CD4-positive, CD25-positive, alpha-beta regulatory T cell (primary cell): ENCODE measurements at regions not wholly inside any gene's neighbourhood (a gene's known extent, or its start where the extent isn't known, plus 50 kb on each side); places are given as distances from the start of the nearest gene placed in this dataset.

ENCODE experiments used
- ATAC-seq, 2 donors: fragments of 150-1000 bp; cut with Tn5 transposase; one replicate each; pipeline ENCODE4 v1.10.0; 2021; ENCODE audit warnings: low read depth in 2 of 2, moderate number of reproducible peaks in 2 of 2, moderate library complexity in 1 of 2
- DNase-seq, 3 donors: peaks; one replicate each; pipeline versions ENCODE4 v3.0.0 to v3.0.0-alpha.2; 2012 to 2022; ENCODE audit warnings: mixed read lengths in 1 of 3
- H3K27ac ChIP-seq: one replicate; pipeline ENCODE4 v1.7.0; 2013; ENCODE audit warnings: mild to moderate bottlenecking, low read length; ENCODE audit not compliant: insufficient read depth, poor library complexity, severe bottlenecking
- H3K27me3 ChIP-seq: one replicate; pipeline ENCODE4 v1.7.0; 2013; ENCODE audit warnings: low read length; ENCODE audit not compliant: control insufficient read depth, insufficient read depth
- H3K36me3 ChIP-seq: one replicate; pipeline ENCODE4 v1.7.0; 2013; ENCODE audit warnings: mild to moderate bottlenecking, low read length, moderate library complexity; ENCODE audit not compliant: control insufficient read depth, insufficient read depth
- H3K4me1 ChIP-seq: 2 replicates; pipeline ENCODE4 v1.7.0; 2013; ENCODE audit warnings: mild to moderate bottlenecking, low read length; ENCODE audit not compliant: insufficient read depth, control insufficient read depth, poor library complexity, severe bottlenecking
- H3K4me3 ChIP-seq: one replicate; pipeline ENCODE4 v1.7.0; 2013; ENCODE audit warnings: low read depth, mild to moderate bottlenecking, low read length, moderate library complexity
- H3K9me3 ChIP-seq, 2 experiments: 1 replicate in 1 of 2; 2 replicates in 1 of 2; pipeline ENCODE4 v1.7.0; 2013; ENCODE audit warnings: low read length in 2 of 2, mild to moderate bottlenecking in 1 of 2, moderate library complexity in 1 of 2; ENCODE audit not compliant: control insufficient read depth in 2 of 2
- H3K27ac Mint-ChIP-seq, 3 donors: one replicate each; pipeline ENCODE4 v1.8.0; 2020 to 2022; ENCODE audit warnings: mild to moderate bottlenecking in 3 of 3, mixed read lengths in 3 of 3, moderate library complexity in 2 of 3
- H3K27me3 Mint-ChIP-seq: one replicate; pipeline ENCODE4 v1.8.0; 2022; ENCODE audit warnings: mild to moderate bottlenecking, mixed read lengths
- H3K36me3 Mint-ChIP-seq: one replicate; pipeline ENCODE4 v1.8.0; 2020; ENCODE audit warnings: mixed read lengths
- H3K4me1 Mint-ChIP-seq, 4 donors: one replicate each; pipeline ENCODE4 v1.8.0; 2020 to 2022; ENCODE audit warnings: mixed read lengths in 4 of 4, mild to moderate bottlenecking in 1 of 4
- H3K4me3 Mint-ChIP-seq, 4 donors: one replicate each; pipeline ENCODE4 v1.8.0; 2020 to 2022; ENCODE audit warnings: mild to moderate bottlenecking in 4 of 4, mixed read lengths in 4 of 4, moderate library complexity in 3 of 4
- H3K9me3 Mint-ChIP-seq, 7 donors: one replicate each; pipeline ENCODE4 v1.8.0; 2020 to 2022; ENCODE audit warnings: mixed read lengths in 7 of 7, mild to moderate bottlenecking in 3 of 7, moderate library complexity in 2 of 7

- H3K27me3 ChIP-seq: no peaks in the 10 kb centered on the region
- Mint-ChIP-seq H3K27ac (no peak overlapping the region), H3K4me1 (no peaks in the 10 kb centered on the region), H3K36me3 (no peaks in the 10 kb centered on the region), H3K27me3 (no peaks in the 10 kb centered on the region), H3K9me3 (peaks cover 0 to 9% (median 0%) of the 10 kb centered on the region in 7 donors), H3K4me3 (no peak overlapping the region)
- H3K9me3 ChIP-seq: no peaks in the 10 kb centered on the region
- H3K4me1 ChIP-seq: no peaks in the 10 kb centered on the region
- H3K36me3 ChIP-seq: no peaks in the 10 kb centered on the region
- no peak overlapping the region for H3K4me3 ChIP-seq
- DNase-seq (no peak), ATAC-seq (no peak)
- H3K27ac ChIP-seq: no peak overlapping the region
These were observed 196.8 kb upstream of the DAPK1 start for GRCh38 chr9:87300915-87301314.

DNA sequence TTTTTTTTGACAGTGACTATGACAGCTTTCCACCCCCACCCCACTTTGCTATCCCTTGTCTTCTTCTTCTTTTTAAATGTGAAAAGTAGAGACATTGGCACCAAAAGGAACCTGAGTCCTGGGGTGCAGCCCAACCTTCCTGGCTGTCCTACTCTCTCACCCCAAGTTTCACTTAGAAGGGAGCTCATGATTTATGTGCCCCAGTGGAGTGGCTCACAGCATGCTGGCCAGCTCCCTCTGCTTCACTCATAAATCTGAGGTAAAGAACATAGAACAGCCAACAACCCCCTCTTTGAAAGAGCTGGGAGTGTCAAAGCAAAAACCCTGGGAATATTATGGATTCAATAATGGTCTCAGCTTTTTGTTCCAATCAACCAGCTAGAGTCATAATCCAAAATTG, 196.3 kb upstream of the DAPK1 start:
- H3K36me3 ChIP-seq: no peaks in the 10 kb centered on the region
- Mint-ChIP-seq H3K4me1 (no peaks in the 10 kb centered on the region), H3K9me3 (peaks cover 0 to 9% (median 0%) of the 10 kb centered on the region in 7 donors), H3K36me3 (no peaks in the 10 kb centered on the region), H3K27me3 (no peaks in the 10 kb centered on the region), H3K4me3 (no peak overlapping the region), H3K27ac (no peak overlapping the region)
- no peaks in the 10 kb centered on the region for H3K4me1 ChIP-seq
- no peak overlapping the region for H3K27ac ChIP-seq
- no peak overlapping the region for H3K4me3 ChIP-seq
- DNase-seq (no peak), ATAC-seq (no peak)
- H3K9me3 ChIP-seq: no peaks in the 10 kb centered on the region
- H3K27me3 ChIP-seq: no peaks in the 10 kb centered on the region

GRCh38 chr9:87305151-87305550, 192.5 kb upstream of the DAPK1 start:
- Mint-ChIP-seq H3K4me1 (no peaks in the 10 kb centered on the region), H3K9me3 (peaks cover 0 to 3% (median 0%) of the 10 kb centered on the region in 7 donors), H3K27me3 (no peaks in the 10 kb centered on the region), H3K36me3 (no peaks in the 10 kb centered on the region), H3K4me3 (no peak overlapping the region), H3K27ac (no peak overlapping the region)
- Histone ChIP-seq H3K36me3 (no peaks in the 10 kb centered on the region), H3K27ac (no peak overlapping the region), H3K4me3 (no peak overlapping the region), H3K27me3 (no peaks in the 10 kb centered on the region), H3K9me3 (no peaks in the 10 kb centered on the region), H3K4me1 (no peaks in the 10 kb centered on the region)
- no peak for DNase-seq
- no peak for ATAC-seq

DNA sequence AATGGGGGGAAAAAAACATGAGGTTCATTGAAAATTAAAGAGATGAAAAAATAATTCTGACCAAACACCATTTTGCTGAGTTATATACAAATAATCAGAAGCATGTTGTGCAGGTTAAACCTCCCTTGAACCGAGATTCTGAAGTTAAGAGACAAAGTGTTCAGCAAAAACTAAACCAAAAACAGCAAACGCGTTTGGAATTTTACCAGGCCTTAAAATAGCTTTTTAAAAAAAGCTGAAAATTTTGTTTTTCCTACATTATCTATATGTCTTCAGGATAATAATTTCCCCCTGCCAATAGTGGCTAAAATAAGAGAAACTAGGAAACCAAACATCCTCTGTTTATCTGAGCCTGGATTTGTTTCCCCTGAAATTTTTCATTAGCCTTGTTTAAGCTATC, 191.7 kb upstream of the DAPK1 start:
- no peaks in the 10 kb centered on the region for H3K36me3 Mint-ChIP-seq
- Histone ChIP-seq H3K4me3 (no peak overlapping the region), H3K27me3 (no peaks in the 10 kb centered on the region), H3K27ac (no peak overlapping the region), H3K36me3 (no peaks in the 10 kb centered on the region), H3K9me3 (no peaks in the 10 kb centered on the region), H3K4me1 (no peaks in the 10 kb centered on the region)
- ATAC-seq (no peak), DNase-seq (no peak)
- H3K4me1 Mint-ChIP-seq: no peaks in the 10 kb centered on the region
- no peak overlapping the region for H3K27ac Mint-ChIP-seq
- no peak overlapping the region for H3K4me3 Mint-ChIP-seq
- H3K9me3 Mint-ChIP-seq: peaks cover 0 to 3% (median 0%) of the 10 kb centered on the region in 7 donors
- no peaks in the 10 kb centered on the region for H3K27me3 Mint-ChIP-seq

DNA sequence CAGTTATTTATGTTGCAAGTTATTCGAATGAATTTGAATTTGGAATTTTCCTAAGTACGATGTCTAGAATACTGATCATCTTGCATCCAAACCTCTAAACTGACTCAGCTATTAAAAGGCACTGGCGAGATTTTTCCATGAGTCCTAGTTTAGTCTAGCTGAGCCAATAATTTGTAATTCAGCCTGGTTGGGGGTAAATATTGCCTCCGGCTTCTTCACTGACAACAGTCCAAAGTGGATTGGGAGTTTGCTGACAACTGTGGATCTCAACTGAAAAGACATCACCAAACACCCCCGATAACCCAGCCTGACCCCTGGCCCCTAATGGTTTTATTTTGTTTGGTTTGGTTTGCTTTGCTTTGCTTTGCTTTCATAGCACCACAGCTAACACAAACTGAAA, 189.8 kb upstream of the DAPK1 start:
- no peaks in the 10 kb centered on the region for H3K36me3 ChIP-seq
- H3K4me1 ChIP-seq: no peaks in the 10 kb centered on the region
- H3K4me3 ChIP-seq: no peak overlapping the region
- Mint-ChIP-seq H3K36me3 (no peaks in the 10 kb centered on the region), H3K27ac (no peak overlapping the region), H3K9me3 (peaks cover 0 to 1% (median 0%) of the 10 kb centered on the region in 7 donors), H3K27me3 (no peaks in the 10 kb centered on the region), H3K4me3 (no peak overlapping the region), H3K4me1 (no peaks in the 10 kb centered on the region)
- no peak overlapping the region for H3K27ac ChIP-seq
- ATAC-seq (no peak), DNase-seq (no peak)
- no peaks in the 10 kb centered on the region for H3K27me3 ChIP-seq
- no peaks in the 10 kb centered on the region for H3K9me3 ChIP-seq

- Histone ChIP-seq H3K4me3 (no peak overlapping the region), H3K9me3 (no peaks in the 10 kb centered on the region), H3K36me3 (no peaks in the 10 kb centered on the region), H3K27ac (no peak overlapping the region), H3K27me3 (no peaks in the 10 kb centered on the region), H3K4me1 (no peaks in the 10 kb centered on the region)
- Mint-ChIP-seq H3K36me3 (no peaks in the 10 kb centered on the region), H3K9me3 (peaks cover 0 to 3% (median 0%) of the 10 kb centered on the region in 7 donors), H3K27ac (no peak overlapping the region), H3K27me3 (no peaks in the 10 kb centered on the region), H3K4me1 (no peaks in the 10 kb centered on the region), H3K4me3 (no peak overlapping the region)
- no peak for DNase-seq
- ATAC-seq: no peak
These were observed 188.4 kb upstream of the DAPK1 start for GRCh38 chr9:87309236-87309635.

DNA sequence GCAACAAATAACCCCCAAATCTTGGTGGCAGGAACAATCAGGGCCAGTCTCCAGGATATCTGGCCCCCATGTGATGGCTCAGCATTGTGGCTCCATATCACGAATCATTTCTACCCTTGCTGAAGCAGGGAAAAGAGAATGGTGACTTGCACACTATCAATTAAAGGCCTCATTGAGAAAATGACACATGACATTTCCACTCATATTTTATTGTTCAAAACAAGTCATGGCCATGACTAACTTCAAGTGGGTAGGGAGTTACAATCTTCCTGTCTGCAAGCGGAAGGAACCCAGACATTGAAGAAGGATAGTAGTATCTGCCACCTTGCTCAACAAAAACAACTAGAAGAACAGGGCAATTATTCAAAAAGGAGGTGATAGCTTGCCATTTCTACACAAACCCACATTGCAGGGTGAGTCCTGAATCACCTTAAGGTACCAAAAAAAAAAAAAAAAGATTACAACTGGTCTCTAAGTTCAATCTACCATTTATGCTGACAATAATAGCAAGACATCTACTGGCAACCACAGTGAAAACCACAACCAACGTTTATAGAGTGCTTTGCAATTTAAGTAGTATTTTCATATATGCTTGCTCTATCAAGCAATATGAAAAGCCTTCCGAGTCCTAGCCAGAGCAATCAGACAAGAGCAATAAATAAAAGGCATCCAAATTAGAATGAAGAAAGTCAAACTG, 186.7 kb upstream of the DAPK1 start:
- Mint-ChIP-seq H3K4me1 (no peaks in the 10 kb centered on the region), H3K27me3 (no peaks in the 10 kb centered on the region), H3K36me3 (no peaks in the 10 kb centered on the region), H3K27ac (peak overlapping the region in 1 of 3 donors; percentile 35), H3K4me3 (no peak overlapping the region), H3K9me3 (peaks cover 0 to 5% (median 0%) of the 10 kb centered on the region in 7 donors)
- Histone ChIP-seq H3K27me3 (no peaks in the 10 kb centered on the region), H3K36me3 (no peaks in the 10 kb centered on the region), H3K9me3 (no peaks in the 10 kb centered on the region), H3K4me3 (no peak overlapping the region), H3K27ac (no peak overlapping the region), H3K4me1 (no peaks in the 10 kb centered on the region)
- ATAC-seq (no peak), DNase-seq (no peak)

GRCh38 chr9:87319656-87320055, 178.0 kb upstream of the DAPK1 start:
- ATAC-seq (no peak), DNase-seq (no peak)
- Histone ChIP-seq H3K27me3 (no peaks in the 10 kb centered on the region), H3K9me3 (no peaks in the 10 kb centered on the region), H3K27ac (no peak overlapping the region), H3K4me1 (no peaks in the 10 kb centered on the region), H3K4me3 (no peak overlapping the region), H3K36me3 (no peaks in the 10 kb centered on the region)
- H3K9me3 Mint-ChIP-seq: peaks cover 0 to 3% (median 0%) of the 10 kb centered on the region in 7 donors
- H3K27ac Mint-ChIP-seq: no peak overlapping the region
- no peaks in the 10 kb centered on the region for H3K36me3 Mint-ChIP-seq
- H3K27me3 Mint-ChIP-seq: peaks cover 5% of the 10 kb centered on the region
- no peak overlapping the region for H3K4me3 Mint-ChIP-seq
- H3K4me1 Mint-ChIP-seq: no peaks in the 10 kb centered on the region
